HG03558 (cell line): ENCODE measurements at regions not wholly inside any gene's neighbourhood (a gene's known extent, or its start where the extent isn't known, plus 50 kb on each side); places are given as distances from the start of the nearest gene placed in this dataset.
A peak's percentile ranks its signal among the peaks of the same experiment; 100 is the strongest.

Source experiments
- ATAC-seq: cut with Tn5 transposase; IDR thresholded peaks from one replicate; pipeline ENCODE4 v1.9.1; 2021; ENCODE audit warnings: moderate number of reproducible peaks; ENCODE audit not compliant: unreplicated experiment; ENCODE audit errors: extremely low read depth

GRCh38 chr14:25222256-25222655 lies 172.3 kb upstream of the STXBP6 start:
- ATAC-seq: no peak

GRCh38 chr14:25220514-25220913 lies 170.6 kb upstream of the STXBP6 start:
- ATAC-seq: no peak

- no peak for ATAC-seq
Observed at GRCh38 chr14:25215607-25216006, 165.7 kb upstream of the STXBP6 start.

- ATAC-seq: no peak
Observed at GRCh38 chr14:25197885-25198284, 147.9 kb upstream of the STXBP6 start.

GRCh38 chr14:25180221-25180620 lies 130.3 kb upstream of the STXBP6 start:
- ATAC-seq: no peak

GRCh38 chr14:25178255-25178654 lies 128.3 kb upstream of the STXBP6 start:
- no peak for ATAC-seq

- no peak for ATAC-seq
Observed at GRCh38 chr14:25150934-25151790, 101.2 kb upstream of the STXBP6 start.

- ATAC-seq: no peak
Observed at GRCh38 chr14:25150401-25150800, 100.5 kb upstream of the STXBP6 start.

- no peak for ATAC-seq
Observed at GRCh38 chr14:25140411-25140810, 90.5 kb upstream of the STXBP6 start.

- no peak for ATAC-seq
Observed at GRCh38 chr14:25136811-25137210, 86.9 kb upstream of the STXBP6 start.

- no peak for ATAC-seq
Observed at GRCh38 chr14:25134184-25134583, 84.2 kb upstream of the STXBP6 start.

- peak; percentile 73 for ATAC-seq
Observed at GRCh38 chr14:25132732-25133422, 82.9 kb upstream of the STXBP6 start.

- ATAC-seq: no peak
Observed at GRCh38 chr14:25132094-25132493, 82.1 kb upstream of the STXBP6 start.

- no peak for ATAC-seq
Observed at GRCh38 chr14:25122843-25123242, 72.9 kb upstream of the STXBP6 start.

GRCh38 chr14:25122211-25122610 lies 72.3 kb upstream of the STXBP6 start:
- no peak for ATAC-seq

- no peak for ATAC-seq
Observed at GRCh38 chr14:25121337-25122129, 71.6 kb upstream of the STXBP6 start.

- ATAC-seq: no peak
Observed at GRCh38 chr14:25120261-25120660, 70.3 kb upstream of the STXBP6 start.

- ATAC-seq: no peak
Observed at GRCh38 chr14:25118671-25119070, 68.7 kb upstream of the STXBP6 start.

GRCh38 chr14:25117342-25117741 lies 67.4 kb upstream of the STXBP6 start:
- ATAC-seq: no peak

GRCh38 chr14:25116607-25117006 lies 66.7 kb upstream of the STXBP6 start:
- ATAC-seq: no peak

GRCh38 chr14:25113394-25113793 lies 63.4 kb upstream of the STXBP6 start:
- ATAC-seq: no peak
